GM21381 (cell line): ENCODE measurements at regions not wholly inside any gene's neighbourhood (a gene's known extent, or its start where the extent isn't known, plus 50 kb on each side); places are given as distances from the start of the nearest gene placed in this dataset.

ENCODE experiments used
- ATAC-seq: cut with Tn5 transposase; IDR thresholded peaks from one replicate; pipeline ENCODE4 v1.9.1; 2021; ENCODE audit warnings: mild to moderate bottlenecking, moderate library complexity; ENCODE audit not compliant: unreplicated experiment

GRCh38 chr15:79373113-79373512, 59.0 kb upstream of the MINAR1 start:
- ATAC-seq, result no peak

GRCh38 chr15:79373728-79374127, 58.4 kb upstream of the MINAR1 start:
- ATAC-seq, result no peak

- ATAC-seq, result no peak
Observed at GRCh38 chr15:79376383-79376782, 55.8 kb upstream of the MINAR1 start.

- ATAC-seq, result no peak
Observed at GRCh38 chr15:79378394-79379109, 53.6 kb upstream of the MINAR1 start.

- ATAC-seq, result peak; percentile 78
Observed at GRCh38 chr15:79380755-79381497, 51.2 kb upstream of the MINAR1 start.

- ATAC-seq, result no peak
Observed at GRCh38 chr15:79381593-79381992, 50.5 kb upstream of the MINAR1 start.
